ENCODE measurements at regions not wholly inside any gene's neighbourhood (a gene's known extent, or its start where the extent isn't known, plus 50 kb on each side); places are given as distances from the start of the nearest gene placed in this dataset.

- Mint-ChIP-seq H3K4me1 (ENCODE audit: low read depth) (no peaks in the 10 kb centered on the region), H3K4me3 (no peak overlapping the region), H3K27ac (no peak overlapping the region), H3K27me3 (no peaks in the 10 kb centered on the region), H3K36me3 (ENCODE audit: low read depth) (no peaks in the 10 kb centered on the region), H3K9me3 (no peaks in the 10 kb centered on the region)
- intact Hi-C loops (cut with micrococcal nuclease), result no loop called here
Observed at GRCh38 chr17:52841971-52842370, 683.5 kb upstream of the CA10 start.

- H3K4me3 Mint-ChIP-seq, result no peak overlapping the region
- H3K9me3 Mint-ChIP-seq, result no peaks in the 10 kb centered on the region
- intact Hi-C loops (cut with micrococcal nuclease), result no loop called here
- H3K4me1 Mint-ChIP-seq (ENCODE audit: low read depth), result no peaks in the 10 kb centered on the region
- no peaks in the 10 kb centered on the region for H3K36me3 Mint-ChIP-seq (ENCODE audit: low read depth)
- H3K27me3 Mint-ChIP-seq, result no peaks in the 10 kb centered on the region
- H3K27ac Mint-ChIP-seq, result no peak overlapping the region
Observed at GRCh38 chr17:52837492-52837891, 679.0 kb upstream of the CA10 start.

GRCh38 chr17:52831536-52831935, 673.0 kb upstream of the CA10 start:
- H3K27ac Mint-ChIP-seq, result no peak overlapping the region
- no peaks in the 10 kb centered on the region for H3K27me3 Mint-ChIP-seq
- no peaks in the 10 kb centered on the region for H3K4me1 Mint-ChIP-seq (ENCODE audit: low read depth)
- H3K4me3 Mint-ChIP-seq, result no peak overlapping the region
- no peaks in the 10 kb centered on the region for H3K36me3 Mint-ChIP-seq (ENCODE audit: low read depth)
- no peaks in the 10 kb centered on the region for H3K9me3 Mint-ChIP-seq
- intact Hi-C loops (cut with micrococcal nuclease), result no loop called here

- Mint-ChIP-seq H3K4me3 (no peak overlapping the region), H3K27ac (no peak overlapping the region), H3K4me1 (ENCODE audit: low read depth) (no peaks in the 10 kb centered on the region), H3K36me3 (ENCODE audit: low read depth) (no peaks in the 10 kb centered on the region), H3K27me3 (no peaks in the 10 kb centered on the region), H3K9me3 (no peaks in the 10 kb centered on the region)
- intact Hi-C loops (cut with micrococcal nuclease), result no loop called here
Observed at GRCh38 chr17:52828621-52829020, 670.1 kb upstream of the CA10 start.

- H3K36me3 Mint-ChIP-seq (ENCODE audit: low read depth), result no peaks in the 10 kb centered on the region
- intact Hi-C loops (cut with micrococcal nuclease), result no loop called here
Observed at GRCh38 chr17:52827526-52827925, 669.0 kb upstream of the CA10 start.

GRCh38 chr17:52824542-52824941, 666.0 kb upstream of the CA10 start:
- Mint-ChIP-seq H3K27ac (no peak overlapping the region), H3K27me3 (no peaks in the 10 kb centered on the region), H3K4me3 (no peak overlapping the region), H3K9me3 (no peaks in the 10 kb centered on the region), H3K4me1 (ENCODE audit: low read depth) (no peaks in the 10 kb centered on the region), H3K36me3 (ENCODE audit: low read depth) (no peaks in the 10 kb centered on the region)
- intact Hi-C loops (cut with micrococcal nuclease), result no loop called here

More at GRCh38 chr17:52827526-52827925, 669.0 kb upstream of the CA10 start:
- H3K9me3 Mint-ChIP-seq, result no peaks in the 10 kb centered on the region
- H3K4me1 Mint-ChIP-seq (ENCODE audit: low read depth), result no peaks in the 10 kb centered on the region
- H3K27ac Mint-ChIP-seq, result no peak overlapping the region
- H3K4me3 Mint-ChIP-seq, result no peak overlapping the region
- H3K27me3 Mint-ChIP-seq, result no peaks in the 10 kb centered on the region

GRCh38 chr17:52823155-52823554, 664.6 kb upstream of the CA10 start:
- Mint-ChIP-seq H3K36me3 (ENCODE audit: low read depth) (no peaks in the 10 kb centered on the region), H3K4me3 (no peak overlapping the region), H3K4me1 (ENCODE audit: low read depth) (no peaks in the 10 kb centered on the region), H3K9me3 (no peaks in the 10 kb centered on the region), H3K27me3 (no peaks in the 10 kb centered on the region), H3K27ac (no peak overlapping the region)
- intact Hi-C loops (cut with micrococcal nuclease), result no loop called here

- no peaks in the 10 kb centered on the region for H3K36me3 Mint-ChIP-seq (ENCODE audit: low read depth)
- no peaks in the 10 kb centered on the region for H3K4me1 Mint-ChIP-seq (ENCODE audit: low read depth)
- H3K27ac Mint-ChIP-seq, result no peak overlapping the region
- intact Hi-C loops (cut with micrococcal nuclease), result no loop called here
- H3K27me3 Mint-ChIP-seq, result no peaks in the 10 kb centered on the region
- H3K4me3 Mint-ChIP-seq, result no peak overlapping the region
- H3K9me3 Mint-ChIP-seq, result no peaks in the 10 kb centered on the region
Observed at GRCh38 chr17:52790359-52790955, 631.9 kb upstream of the CA10 start.

- no peak overlapping the region for H3K27ac Mint-ChIP-seq
- H3K36me3 Mint-ChIP-seq (ENCODE audit: low read depth), result no peaks in the 10 kb centered on the region
- no peak overlapping the region for H3K4me3 Mint-ChIP-seq
- H3K9me3 Mint-ChIP-seq, result no peaks in the 10 kb centered on the region
- H3K4me1 Mint-ChIP-seq (ENCODE audit: low read depth), result no peaks in the 10 kb centered on the region
- no peaks in the 10 kb centered on the region for H3K27me3 Mint-ChIP-seq
- intact Hi-C loops (cut with micrococcal nuclease), result no loop called here
Observed at GRCh38 chr17:52789829-52790228, 631.3 kb upstream of the CA10 start.

GRCh38 chr17:52776234-52776633, 617.7 kb upstream of the CA10 start:
- intact Hi-C loops (cut with micrococcal nuclease), result no loop called here
- H3K4me3 Mint-ChIP-seq, result no peak overlapping the region
- H3K4me1 Mint-ChIP-seq (ENCODE audit: low read depth), result no peaks in the 10 kb centered on the region
- H3K9me3 Mint-ChIP-seq, result no peaks in the 10 kb centered on the region
- H3K36me3 Mint-ChIP-seq (ENCODE audit: low read depth), result no peaks in the 10 kb centered on the region
- no peak overlapping the region for H3K27ac Mint-ChIP-seq
- no peaks in the 10 kb centered on the region for H3K27me3 Mint-ChIP-seq

- H3K27ac Mint-ChIP-seq, result no peak overlapping the region
- H3K4me1 Mint-ChIP-seq (ENCODE audit: low read depth), result no peaks in the 10 kb centered on the region
- H3K4me3 Mint-ChIP-seq, result no peak overlapping the region
- intact Hi-C loops (cut with micrococcal nuclease), result no loop called here
- H3K36me3 Mint-ChIP-seq (ENCODE audit: low read depth), result no peaks in the 10 kb centered on the region
- H3K9me3 Mint-ChIP-seq, result peaks cover 35% of the 10 kb centered on the region
- H3K27me3 Mint-ChIP-seq, result no peaks in the 10 kb centered on the region
Observed at GRCh38 chr17:52762794-52763167, 604.3 kb upstream of the CA10 start.

GRCh38 chr17:52762147-52762793, 603.8 kb upstream of the CA10 start:
- H3K27me3 Mint-ChIP-seq, result no peaks in the 10 kb centered on the region
- H3K27ac Mint-ChIP-seq, result no peak overlapping the region
- intact Hi-C loops (cut with micrococcal nuclease), result no loop called here
- H3K36me3 Mint-ChIP-seq (ENCODE audit: low read depth), result no peaks in the 10 kb centered on the region
- peaks cover 35% of the 10 kb centered on the region for H3K9me3 Mint-ChIP-seq
- H3K4me1 Mint-ChIP-seq (ENCODE audit: low read depth), result no peaks in the 10 kb centered on the region
- H3K4me3 Mint-ChIP-seq, result no peak overlapping the region

GRCh38 chr17:52759864-52760263, 601.4 kb upstream of the CA10 start:
- no peaks in the 10 kb centered on the region for H3K4me1 Mint-ChIP-seq (ENCODE audit: low read depth)
- H3K9me3 Mint-ChIP-seq, result peaks cover 25% of the 10 kb centered on the region
- intact Hi-C loops (cut with micrococcal nuclease), result no loop called here
- no peaks in the 10 kb centered on the region for H3K36me3 Mint-ChIP-seq (ENCODE audit: low read depth)
- H3K27me3 Mint-ChIP-seq, result no peaks in the 10 kb centered on the region
- no peak overlapping the region for H3K27ac Mint-ChIP-seq
- H3K4me3 Mint-ChIP-seq, result no peak overlapping the region

- Mint-ChIP-seq H3K27ac (no peak overlapping the region), H3K27me3 (no peaks in the 10 kb centered on the region), H3K9me3 (peaks cover 12% of the 10 kb centered on the region), H3K4me1 (ENCODE audit: low read depth) (no peaks in the 10 kb centered on the region), H3K4me3 (no peak overlapping the region), H3K36me3 (ENCODE audit: low read depth) (no peaks in the 10 kb centered on the region)
- intact Hi-C loops (cut with micrococcal nuclease), result no loop called here
Observed at GRCh38 chr17:52758481-52758880, 600.0 kb upstream of the CA10 start.

GRCh38 chr17:52756746-52757145, 598.2 kb upstream of the CA10 start:
- Mint-ChIP-seq H3K4me3 (no peak overlapping the region), H3K4me1 (ENCODE audit: low read depth) (no peaks in the 10 kb centered on the region), H3K9me3 (peaks cover 4% of the 10 kb centered on the region)

More at GRCh38 chr17:52756746-52757145, 598.2 kb upstream of the CA10 start:
- Mint-ChIP-seq H3K27ac (no peak overlapping the region), H3K27me3 (no peaks in the 10 kb centered on the region), H3K36me3 (ENCODE audit: low read depth) (no peaks in the 10 kb centered on the region)
- intact Hi-C loops (cut with micrococcal nuclease), result no loop called here

Data from dendritic cell treated with granulocyte-macrophage colony-stimulating factor and Interleukin-4, amounts not matched to agents 40 ng/mL and 50 ng/mL, for 4 days (primary cell).